HG03457 (cell line): ENCODE measurements at regions not wholly inside any gene's neighbourhood (a gene's known extent, or its start where the extent isn't known, plus 50 kb on each side); places are given as distances from the start of the nearest gene placed in this dataset.
"Not testable (repeated sequence)": the region's sequence is repeated elsewhere in the genome, so short reads cannot be mapped to it uniquely, and the experiment has no call there.

Experiments
- ATAC-seq: cut with Tn5 transposase; IDR thresholded peaks from one replicate; pipeline ENCODE4 v1.9.1; 2021; ENCODE audit warnings: moderate number of reproducible peaks; ENCODE audit not compliant: unreplicated experiment

DNA sequence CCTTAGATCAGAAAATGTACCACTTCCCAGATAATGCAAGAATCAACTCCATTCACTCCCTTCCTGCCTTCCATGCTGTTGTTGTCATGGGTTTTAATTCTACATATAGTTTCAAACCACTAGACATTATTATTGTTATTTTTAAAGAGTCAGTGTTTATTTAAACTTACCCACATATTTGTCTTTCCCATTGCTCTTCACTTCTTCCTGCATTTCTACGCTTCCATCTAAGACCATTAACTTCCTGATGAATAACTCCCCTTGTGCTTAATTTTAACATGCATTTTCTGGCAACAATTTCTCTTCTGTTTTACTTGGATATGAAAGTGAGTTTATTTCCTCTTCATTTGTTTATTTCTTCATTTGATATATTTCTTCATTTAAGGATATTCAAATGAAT lies 127.1 kb upstream of the FHIT start:
- no peak for ATAC-seq

DNA sequence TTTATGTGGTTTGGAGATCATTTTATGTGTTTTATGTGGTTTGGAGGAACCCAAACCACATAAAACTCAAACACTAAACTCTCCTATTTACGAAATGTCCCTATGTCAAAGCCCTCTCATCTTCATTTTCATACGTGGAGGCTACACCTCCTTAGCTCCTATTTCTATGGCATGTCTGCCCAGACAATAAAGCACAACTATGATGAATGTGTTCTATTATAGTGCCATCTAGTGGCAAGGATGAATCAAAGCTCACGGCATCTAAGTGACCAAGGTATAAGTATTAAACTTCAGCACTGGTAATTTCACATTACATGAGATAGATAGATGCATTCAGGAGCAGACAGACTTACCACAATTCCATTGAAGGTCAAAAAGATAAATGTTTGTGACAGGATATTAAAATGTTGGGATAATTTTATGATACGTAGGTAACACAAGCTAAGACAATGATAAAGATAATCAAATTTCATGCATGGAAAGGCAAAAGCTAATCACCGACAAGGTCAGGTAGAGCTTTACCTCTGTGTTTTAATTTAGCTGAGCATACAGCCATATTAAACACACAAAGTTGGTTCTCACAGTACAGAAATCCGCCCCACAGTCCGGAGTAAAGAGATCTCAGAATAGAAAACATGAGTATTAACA lies 130.6 kb upstream of the FHIT start:
- peak; percentile 76 for ATAC-seq

DNA sequence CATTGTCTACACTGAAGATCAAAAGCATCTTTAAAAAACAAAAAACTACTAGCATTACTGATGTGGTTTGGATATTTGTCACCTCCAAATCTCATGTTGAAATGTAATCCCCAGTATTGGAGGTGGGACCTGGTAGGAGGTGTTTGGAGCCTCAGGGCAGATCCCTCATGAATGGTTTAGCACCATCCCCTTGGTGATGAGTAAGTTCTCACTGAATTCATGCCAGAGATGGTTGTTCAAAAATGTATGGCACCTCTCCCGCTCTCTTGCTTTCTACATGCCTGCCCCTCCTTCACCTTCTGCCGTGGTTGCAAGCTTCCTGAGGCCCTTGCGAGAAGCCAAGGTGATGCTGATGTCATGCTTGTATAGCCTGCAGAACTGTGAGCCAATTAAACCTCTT lies 136.6 kb upstream of the FHIT start:
- no peak for ATAC-seq

DNA sequence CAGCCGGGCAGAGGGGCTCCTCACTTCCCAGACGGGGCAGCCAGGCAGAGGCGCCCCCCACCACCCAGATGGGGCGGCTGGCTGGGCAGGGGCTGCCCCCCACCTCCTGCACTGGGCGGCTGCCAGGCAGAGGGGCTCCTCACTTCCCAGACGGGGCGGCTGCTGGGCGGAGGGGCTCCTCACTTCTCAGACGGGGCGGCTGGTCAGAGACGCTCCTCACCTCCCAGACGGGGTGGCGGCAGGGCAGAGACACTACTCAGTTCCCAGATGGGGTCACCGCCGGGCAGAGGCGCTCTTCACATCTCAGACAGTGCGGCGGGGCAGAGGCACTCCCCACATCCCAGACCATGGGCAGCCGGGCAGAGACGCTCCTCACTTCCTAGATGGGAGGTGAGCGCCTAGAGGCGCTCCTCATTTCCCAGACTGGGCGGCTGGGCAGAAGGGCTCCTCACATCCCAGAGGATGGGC lies 142.3 kb upstream of the FHIT start:
- not testable (repeated sequence) for ATAC-seq

DNA sequence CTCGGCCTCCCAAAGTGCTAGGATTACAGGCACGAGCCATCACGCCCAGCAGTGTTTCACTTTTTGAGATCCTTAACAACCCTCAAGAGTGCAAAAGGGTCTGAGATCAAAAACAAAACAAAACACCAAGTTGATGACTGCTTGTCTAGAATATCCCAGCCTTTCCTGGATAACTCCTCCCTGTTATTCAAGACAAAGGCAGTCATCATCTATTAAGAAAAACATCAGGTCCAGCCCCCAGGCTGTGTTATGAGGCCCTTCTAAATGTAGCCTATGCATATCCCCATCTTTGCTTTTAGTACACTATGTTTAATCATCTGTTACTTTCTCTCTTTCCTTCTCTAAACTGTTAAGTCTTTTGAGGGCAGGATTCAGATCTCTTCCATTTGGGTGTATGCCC lies 150.1 kb upstream of the FHIT start:
- ATAC-seq, result no peak

DNA sequence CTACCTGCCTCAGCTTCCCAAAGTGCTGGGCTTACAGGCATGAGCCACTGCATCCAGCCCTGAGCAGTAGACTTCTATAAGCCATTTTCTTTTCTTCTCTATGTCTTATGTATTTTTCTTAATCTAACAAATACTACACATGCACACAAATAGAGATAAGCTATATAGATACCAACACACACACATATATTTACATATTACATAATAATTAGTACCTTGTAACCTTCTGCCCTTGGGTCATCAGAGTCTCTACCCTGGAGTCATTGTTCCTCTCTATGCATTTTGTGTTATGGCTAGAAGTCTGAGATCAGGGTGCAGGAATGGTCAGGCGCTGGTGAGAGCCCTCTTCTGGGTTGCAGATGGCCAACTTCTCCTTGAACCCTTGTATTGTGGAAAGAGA lies 154.0 kb upstream of the PTPRG start:
- no peak for ATAC-seq

DNA sequence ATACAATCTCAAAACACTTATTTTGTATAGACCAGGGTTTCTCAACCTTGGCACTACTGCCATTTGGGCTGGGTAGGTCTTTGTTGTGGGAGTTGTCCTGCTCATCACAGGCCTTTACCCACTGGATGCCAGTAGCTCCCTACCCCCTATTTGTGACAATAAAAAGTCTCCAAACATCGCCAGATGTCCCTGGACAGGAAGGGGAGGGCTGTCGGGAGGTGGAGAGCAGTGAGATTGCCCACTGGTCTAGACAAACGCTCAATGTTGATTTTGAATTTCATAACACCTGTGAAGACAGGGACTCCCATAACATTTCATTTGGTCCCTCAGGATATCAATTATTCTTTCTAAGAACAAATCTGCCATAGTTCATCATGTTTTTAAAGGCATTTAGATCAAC lies 151.7 kb upstream of the PTPRG start:
- ATAC-seq, result no peak

DNA sequence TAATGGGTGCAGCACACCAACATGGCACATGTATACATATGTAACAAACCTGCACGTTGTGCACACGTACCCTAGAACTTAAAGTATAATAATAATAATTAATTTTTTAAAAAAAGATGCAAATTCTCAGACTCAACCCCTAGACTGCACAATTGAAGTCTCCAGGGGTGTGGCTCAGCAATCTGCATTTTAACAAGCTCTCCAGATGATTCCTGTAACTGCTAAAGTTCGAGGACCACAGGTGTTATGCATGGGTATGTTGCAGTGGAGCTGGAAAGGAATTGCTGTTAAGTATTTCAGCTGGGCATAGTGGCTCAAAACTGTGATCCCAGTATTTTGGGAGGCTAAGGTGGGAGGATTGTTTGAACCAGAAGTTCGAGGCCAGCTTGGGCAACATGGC lies 151.0 kb upstream of the PTPRG start:
- ATAC-seq, result not testable (repeated sequence)

DNA sequence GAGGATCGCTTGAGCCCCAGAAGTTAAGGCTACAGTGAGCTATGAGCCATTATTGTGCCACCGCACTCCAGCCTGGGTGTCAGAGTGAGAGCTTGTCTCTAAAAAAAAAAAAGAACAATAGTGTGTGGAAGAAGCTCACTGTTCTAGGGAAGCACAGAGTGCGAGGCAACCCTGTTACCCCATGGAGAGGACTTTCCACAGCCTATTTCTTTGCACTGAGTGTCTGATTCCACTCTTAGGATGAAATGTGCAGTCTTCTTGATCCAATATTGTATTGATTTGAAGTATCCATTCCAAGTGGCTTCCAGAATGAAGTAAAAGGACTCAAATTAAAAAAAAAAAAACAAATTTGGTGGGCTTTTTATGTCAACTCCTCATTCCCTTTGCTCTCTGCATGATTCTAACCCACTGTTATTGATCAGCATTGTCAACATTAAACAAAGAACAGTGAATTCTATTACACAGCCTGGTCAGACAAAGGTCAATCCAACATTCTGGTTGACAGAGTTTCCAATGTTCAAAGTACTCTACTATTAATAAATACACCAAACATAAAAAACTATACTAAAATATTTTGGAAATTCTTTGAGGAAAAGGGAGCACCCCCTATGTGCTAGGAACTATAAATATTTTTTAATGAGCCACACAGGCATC lies 150.2 kb upstream of the PTPRG start:
- no peak for ATAC-seq

DNA sequence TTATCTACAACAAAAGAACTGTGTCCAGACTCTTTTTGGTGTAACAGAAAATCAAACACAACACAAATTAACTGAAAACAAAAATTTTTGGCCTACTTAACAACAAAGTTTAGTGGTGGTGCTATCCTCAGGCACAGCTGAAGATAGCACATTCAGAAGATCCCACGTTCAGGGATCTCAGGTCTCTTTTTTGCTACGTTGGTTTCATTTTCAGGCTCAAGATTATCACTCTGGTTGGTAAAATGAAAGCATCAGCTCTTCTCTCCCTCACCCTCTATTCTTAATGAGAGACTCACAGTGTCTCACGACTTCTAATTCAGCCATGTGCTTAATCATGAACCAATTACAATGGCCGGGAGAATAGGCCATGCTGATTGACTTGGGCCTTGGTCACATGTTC lies 146.9 kb upstream of the PTPRG start:
- ATAC-seq, result peak; percentile 80

DNA sequence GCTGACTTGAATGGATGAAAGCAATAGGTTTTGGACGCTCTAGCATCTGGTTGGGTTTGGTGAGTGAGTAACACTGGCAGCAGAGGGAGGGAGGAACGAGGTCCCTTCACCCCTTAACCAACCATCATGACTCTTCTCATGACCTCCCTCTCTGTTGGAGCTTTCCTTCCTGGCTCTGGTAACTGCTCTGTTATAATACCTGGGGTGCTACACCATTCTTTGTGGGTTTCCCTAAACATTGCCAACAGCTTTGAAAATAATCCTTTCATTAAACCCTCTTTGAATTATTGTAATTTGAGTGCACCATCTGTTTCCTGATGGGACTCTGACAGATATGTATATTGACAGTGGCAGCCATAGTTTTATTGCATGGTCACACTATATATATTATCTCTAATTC lies 146.2 kb upstream of the PTPRG start:
- ATAC-seq, result no peak

DNA sequence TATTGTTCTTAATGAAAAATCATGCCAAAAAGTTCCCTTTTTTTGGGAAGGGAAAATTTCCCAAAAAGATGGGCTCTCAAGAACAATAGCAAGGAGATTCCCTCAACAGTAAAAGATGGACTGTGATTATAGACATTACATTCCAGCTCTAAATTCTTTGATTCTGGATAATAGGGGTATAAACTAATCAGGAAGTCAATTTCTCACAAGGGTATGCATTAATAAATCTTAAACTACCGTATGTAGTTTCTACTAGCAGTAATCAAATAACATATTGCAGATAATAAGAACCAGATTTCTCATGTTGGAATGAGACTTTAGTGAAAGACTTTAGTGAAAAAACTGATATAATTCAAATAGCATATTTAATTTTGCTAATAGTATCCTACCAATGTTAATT lies 144.8 kb upstream of the PTPRG start:
- ATAC-seq, result no peak

DNA sequence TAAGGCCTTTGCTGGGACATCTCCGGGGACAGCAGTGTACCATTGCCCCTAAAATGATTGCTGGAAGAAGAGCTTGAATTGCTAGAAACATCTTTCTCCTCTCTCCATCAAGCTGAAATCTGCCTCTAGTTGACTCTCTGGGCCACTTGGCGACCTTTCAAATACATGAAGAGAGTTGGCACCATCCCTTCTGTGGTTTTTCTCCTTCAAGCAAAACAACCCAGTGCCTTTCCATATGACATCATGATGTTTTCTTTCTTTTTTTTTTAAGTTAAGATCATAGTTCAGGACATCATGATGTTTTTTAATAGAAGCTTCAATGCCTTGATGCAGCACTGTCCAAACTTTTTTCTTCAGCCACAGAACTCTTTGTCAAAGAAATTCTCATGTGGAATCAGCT lies 144.0 kb upstream of the PTPRG start:
- ATAC-seq, result no peak

DNA sequence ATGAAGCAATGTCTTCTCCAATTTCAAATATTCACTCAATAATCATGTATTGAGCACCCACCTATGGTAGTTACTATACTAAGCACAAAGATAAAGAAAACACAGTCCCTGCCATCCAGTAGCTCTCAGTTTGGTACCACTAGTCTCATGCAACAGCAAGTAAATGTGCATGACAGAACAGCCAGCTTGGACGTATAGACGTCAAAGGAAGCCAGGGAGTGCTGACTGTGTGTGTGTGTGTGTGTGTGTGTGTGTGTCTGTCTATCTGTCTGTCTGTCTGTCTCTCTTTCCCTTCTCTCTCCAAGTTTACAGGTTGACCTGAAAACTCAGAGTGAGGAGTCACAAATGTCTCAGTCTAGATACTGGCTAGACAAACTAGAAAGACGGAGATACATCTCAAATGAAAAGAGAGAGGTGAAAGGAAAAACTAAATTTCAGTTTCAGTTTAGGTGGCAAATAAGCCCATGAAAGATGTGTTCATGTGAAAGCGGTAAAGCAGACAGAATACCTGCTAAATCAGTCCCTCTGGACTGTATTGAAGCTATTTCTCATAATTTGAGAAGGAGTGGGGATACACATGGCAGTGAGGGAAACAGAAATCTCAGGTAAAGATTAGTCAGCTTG lies 141.1 kb upstream of the PTPRG start:
- ATAC-seq, result no peak

DNA sequence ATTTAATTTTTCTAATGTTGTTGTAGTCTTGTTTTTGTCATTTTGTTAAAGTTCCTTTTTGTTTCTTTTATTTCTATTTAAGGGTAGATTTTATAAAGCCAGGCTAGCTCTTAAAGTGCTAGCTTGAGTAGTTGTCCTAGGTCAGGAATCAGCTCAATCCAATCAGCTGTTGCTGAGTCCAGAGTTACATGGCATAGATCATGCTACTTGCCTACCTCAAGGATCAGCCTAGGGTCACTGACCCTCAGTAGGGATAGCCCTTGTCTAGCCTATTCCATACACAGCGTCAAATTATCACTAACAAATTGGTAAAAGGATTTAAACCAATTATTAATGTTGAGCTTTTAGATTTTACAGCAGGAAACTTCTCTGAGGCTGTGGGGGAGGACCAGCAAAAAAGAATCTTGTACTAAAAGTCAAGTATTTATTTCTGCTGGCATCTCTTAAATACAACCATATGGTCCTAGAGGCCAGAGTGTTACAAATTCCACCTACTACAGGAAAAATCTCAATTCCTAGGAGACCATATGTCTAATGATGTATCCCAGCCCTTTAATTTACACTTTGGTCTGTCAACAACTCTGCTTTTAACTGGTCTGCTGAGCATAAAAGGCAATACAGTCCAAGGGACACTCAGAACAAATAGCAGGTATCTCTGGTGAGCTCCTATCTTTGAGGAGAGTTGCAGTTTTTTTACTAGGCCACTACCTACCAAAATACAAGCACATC lies 138.3 kb upstream of the PTPRG start:
- no peak for ATAC-seq

DNA sequence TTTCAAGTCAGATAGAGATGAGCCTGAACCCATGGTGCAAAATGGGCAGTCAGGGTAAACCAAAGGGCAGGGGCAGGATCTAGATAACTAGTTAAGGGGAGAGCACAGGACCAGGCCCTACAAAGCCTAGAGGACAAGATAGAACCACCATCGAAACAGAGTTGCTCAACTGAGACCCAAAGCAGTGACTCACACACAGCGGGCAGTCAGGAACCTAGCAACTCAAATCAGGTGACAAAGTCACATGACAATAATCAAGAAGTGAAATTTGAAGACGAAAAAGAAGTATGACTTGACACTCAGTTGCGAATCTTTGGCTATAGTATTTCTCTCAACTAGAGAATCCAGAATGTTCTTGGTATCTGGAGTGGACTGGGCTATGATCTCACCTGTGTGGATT lies 136.0 kb upstream of the PTPRG start:
- ATAC-seq, result no peak

DNA sequence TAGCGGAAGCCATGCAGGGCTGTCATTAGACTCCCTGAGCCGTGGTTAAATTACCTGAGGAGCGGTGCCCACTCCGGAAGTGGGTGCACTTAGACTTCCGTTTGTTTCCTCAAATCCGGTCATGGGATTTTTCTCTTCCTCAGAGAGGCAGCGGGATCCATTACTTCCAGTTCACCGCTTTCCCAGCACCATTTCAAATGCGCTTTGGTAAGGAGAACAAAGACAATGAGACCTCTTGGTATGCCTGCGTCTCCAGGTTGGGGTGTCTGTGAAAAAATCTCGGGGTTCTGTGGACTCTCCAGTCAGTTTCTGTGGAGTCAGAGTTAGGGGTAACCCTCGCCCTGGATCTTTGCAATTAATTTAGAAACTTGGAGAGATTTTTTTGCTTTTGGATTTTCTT lies 132.3 kb upstream of the PTPRG start:
- no peak for ATAC-seq

DNA sequence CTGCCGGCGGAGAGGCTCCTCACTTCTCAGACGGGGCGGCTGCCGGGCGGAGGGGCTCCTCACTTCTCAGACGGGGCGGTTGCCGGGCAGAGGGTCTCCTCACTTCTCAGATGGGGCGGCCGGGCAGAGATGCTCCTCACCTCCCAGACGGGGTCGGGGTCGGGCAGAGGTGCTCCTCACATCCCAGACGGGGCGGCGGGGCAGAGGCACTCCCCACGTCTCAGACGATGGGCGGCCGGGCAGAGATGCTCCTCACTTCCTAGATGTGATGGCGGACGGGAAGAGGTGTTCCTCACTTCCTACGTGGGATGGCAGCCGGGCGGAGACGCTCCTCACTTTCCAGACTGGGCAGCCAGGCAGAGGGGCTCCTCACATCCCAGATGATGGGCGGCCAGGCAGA lies 126.5 kb upstream of the PTPRG start:
- not testable (repeated sequence) for ATAC-seq

DNA sequence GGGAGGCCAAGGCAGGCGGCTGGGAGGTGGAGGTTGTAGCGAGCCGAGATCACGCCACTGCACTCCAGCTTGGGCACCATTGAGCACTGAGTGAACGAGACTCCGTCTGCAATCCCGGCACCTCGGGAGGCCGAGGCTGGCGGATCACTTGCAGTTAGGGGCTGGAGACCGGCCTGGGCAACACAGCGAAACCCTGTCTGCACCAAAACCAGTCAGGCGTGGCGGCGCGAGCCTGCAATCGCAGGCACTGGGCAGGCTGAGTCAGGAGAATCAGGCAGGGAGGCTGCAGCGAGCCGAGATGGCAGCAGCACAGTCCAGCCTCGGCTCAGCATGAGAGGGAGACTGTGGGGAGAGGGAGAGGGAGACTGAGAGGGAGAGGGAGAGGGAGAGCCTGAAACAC lies 126.0 kb upstream of the PTPRG start:
- ATAC-seq, result not testable (repeated sequence)

DNA sequence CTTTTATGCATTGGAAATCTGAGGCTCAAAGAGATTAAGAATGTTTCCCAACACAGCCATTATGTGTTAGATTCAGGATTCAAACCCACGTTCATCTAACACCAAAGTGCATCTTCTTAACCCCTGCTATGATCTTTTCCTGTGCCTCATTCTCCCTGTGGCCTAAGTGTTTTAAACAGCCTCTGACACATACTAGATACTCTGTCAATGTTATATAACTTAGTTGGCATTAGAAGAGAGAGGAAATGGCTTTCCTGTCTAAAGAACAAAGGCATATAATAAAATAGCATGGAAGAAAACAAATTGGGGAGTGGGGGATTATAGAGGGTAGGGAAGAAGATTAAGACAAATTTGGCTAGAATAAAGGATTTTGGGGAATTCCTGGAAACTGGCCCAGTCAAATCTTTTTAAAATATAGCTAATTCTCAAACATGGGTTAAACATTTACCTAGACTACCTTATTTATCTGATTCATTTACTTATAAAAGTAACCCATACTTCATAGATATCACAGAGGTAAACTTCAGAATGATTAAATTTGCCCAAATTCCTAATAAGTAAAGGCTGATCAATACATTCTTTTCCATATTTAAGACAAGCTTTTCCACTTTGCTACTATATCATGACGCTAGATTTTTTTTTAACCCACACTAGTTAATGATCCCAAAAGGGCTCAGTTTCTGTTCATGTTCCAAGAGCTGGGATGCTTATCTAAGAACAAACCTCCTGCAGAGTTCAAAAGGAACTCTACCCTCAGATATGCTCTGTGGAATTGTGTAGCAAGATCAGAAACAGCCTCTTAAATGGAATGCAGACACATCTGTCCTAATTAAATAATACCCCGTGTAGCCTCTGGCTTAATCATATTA lies 122.9 kb upstream of the PTPRG start:
- ATAC-seq, result no peak

DNA sequence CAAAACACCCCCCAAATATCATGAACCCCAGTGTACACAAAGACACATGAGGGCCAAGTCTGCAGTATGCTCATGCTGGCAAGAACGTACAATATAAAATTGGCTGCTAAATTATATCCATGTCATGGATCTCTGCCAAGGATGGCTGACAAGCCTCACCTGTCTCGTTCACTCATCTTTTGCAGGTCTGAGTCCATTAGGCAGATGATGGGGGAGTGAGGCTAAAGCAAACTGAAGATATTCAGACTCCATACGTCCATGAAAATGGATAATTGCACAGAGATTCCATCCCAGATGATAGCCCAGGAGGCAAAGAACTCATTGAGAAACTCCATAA lies 122.3 kb upstream of the PTPRG start:
- no peak for ATAC-seq
